ENCODE measurements at regions not wholly inside any gene's neighbourhood (a gene's known extent, or its start where the extent isn't known, plus 50 kb on each side); places are given as distances from the start of the nearest gene placed in this dataset.

GRCh38 chr3:18758047-18758704, 333.0 kb upstream of the SATB1 start:
- TF ChIP-seq CTCF (IDR thresholded peaks at IDR 0.05) (peak in 3 of 4 experiments; percentile 17 to 52 (median 33)), POLR2AphosphoS5 (IDR thresholded peaks at IDR 0.05) (no peak), POLR2A (IDR thresholded peaks at IDR 0.05) (no peak)

Measured in sigmoid colon (tissue), 4 donors.